ENCODE measurements at regions not wholly inside any gene's neighbourhood (a gene's known extent, or its start where the extent isn't known, plus 50 kb on each side); places are given as distances from the start of the nearest gene placed in this dataset.

DNA sequence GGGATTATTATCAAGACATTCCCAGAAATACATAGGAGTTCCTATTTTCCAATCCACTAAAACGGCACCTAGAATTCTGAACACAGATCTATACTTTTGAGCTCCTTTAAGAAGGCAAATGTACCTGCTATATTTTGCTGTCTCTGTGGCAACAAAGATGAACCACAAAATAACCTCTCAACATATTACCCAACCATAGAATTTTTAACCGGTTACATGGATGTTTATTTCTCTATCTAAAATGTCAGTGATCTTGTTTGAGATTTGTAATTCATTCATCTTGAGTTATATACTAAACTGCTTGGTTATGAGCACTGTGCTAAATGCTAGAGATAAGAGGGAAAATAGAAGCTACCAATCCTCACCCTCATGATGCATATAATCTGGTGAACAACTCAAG is 117.5 kb upstream of the HMGCLL1 start:
- Mint-ChIP-seq H3K9me3 (no peaks in the 10 kb centered on the region), H3K27ac (no peak overlapping the region), H3K27me3 (no peaks in the 10 kb centered on the region), H3K4me3 (no peak overlapping the region), H3K4me1 (no peaks in the 10 kb centered on the region), H3K36me3 (ENCODE audit: low read depth) (no peaks in the 10 kb centered on the region)
- DNase-seq, result no peak
- POLR2A ChIA-PET, result no interaction called here
- CTCF ChIA-PET, result no interaction called here

DNA sequence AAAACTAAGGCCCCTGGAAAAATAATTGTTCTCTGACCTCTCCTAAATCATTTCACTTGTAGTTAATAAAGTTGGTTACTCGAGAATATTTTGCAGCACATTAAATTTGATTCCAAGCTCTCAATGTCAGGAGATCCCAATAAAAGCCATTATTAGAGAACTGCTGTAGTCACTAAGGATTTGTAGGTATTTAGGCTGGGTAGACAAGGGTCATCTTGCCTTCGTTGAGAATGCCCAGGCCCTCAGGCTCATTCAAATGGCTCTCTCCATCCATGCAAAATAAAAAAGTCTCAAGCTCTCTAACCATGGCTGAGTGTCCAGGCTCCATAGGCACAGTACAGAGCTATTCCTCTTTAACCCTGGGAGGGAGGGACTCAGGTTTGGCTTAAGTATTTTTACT is 117.0 kb upstream of the HMGCLL1 start:
- H3K27me3 Mint-ChIP-seq, result no peaks in the 10 kb centered on the region
- no peak overlapping the region for H3K27ac Mint-ChIP-seq
- CTCF ChIA-PET, result no interaction called here
- POLR2A ChIA-PET, result no interaction called here
- H3K4me1 Mint-ChIP-seq, result no peaks in the 10 kb centered on the region
- H3K9me3 Mint-ChIP-seq, result no peaks in the 10 kb centered on the region
- DNase-seq, result no peak
- no peaks in the 10 kb centered on the region for H3K36me3 Mint-ChIP-seq (ENCODE audit: low read depth)
- H3K4me3 Mint-ChIP-seq, result no peak overlapping the region

DNA sequence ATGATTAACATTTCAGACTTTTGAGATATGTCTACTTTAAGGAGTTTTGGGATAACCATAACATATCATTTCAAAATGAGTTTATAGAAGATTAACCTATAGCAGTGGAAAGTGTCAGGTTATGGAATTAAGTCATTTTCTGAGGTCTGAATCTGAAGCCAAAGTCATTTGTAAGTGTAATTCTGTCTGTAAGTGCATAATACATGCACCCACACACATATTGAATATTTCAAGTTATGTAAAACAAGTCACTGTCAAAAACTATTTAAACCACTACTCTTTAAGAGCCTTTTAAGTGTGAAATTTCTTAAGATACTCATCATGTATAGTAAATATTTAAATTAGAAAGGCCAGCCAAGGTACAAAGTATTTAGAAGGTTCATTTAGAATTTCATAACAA is 115.8 kb upstream of the HMGCLL1 start:
- Mint-ChIP-seq H3K27me3 (no peaks in the 10 kb centered on the region), H3K36me3 (ENCODE audit: low read depth) (no peaks in the 10 kb centered on the region), H3K4me1 (no peaks in the 10 kb centered on the region), H3K4me3 (no peak overlapping the region), H3K27ac (no peak overlapping the region), H3K9me3 (no peaks in the 10 kb centered on the region)
- DNase-seq, result no peak
- ChIA-PET POLR2A (interaction anchor here (0.8 kb wide), 1 partner anchor 11 kb away, joined by 3 read pairs; no protein-coding TSS in a partner anchor), CTCF (no interaction called here)

DNA sequence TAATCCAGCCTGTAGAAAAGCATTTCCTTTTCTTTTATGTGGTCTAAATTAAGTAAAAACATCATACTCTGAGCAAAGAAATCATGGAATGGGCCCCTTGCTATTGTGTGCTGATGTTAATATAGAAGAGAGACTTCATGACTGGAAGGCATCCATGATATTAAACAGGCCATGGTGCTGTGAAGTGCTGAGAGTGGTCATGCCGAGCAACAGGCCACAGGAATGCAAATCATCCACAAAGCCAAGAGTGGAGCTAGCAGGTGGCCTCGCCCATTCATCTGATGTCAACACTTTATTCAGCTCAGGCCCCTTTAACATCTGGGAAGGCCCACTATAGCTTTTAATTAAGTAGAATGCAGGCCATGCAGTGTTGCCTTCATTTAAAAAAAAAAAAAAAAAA is 115.2 kb upstream of the HMGCLL1 start:
- H3K4me3 Mint-ChIP-seq, result no peak overlapping the region
- CTCF ChIA-PET, result interaction anchor here (0.6 kb wide), 1 partner anchor 1199 kb away, joined by 3 read pairs; no protein-coding TSS in a partner anchor
- H3K27me3 Mint-ChIP-seq, result no peaks in the 10 kb centered on the region

DNA sequence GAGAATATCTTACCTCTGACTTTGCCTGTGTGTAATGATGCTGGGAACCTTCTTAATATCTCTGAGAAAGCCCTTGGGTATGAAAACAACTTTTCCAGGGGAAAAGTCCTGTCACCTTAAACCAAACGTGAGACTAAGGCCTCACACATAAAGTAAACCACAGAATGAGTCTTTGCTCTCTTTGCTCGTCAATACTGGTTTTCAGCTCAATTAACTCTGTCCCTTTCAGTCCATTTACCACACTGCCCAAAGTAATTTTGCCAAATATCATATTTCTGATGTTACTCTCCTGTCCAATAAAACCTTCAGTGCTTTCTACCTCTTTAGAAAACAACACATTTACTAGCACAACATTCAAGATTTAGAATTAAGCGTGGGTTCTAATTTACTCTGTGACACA is 100.5 kb upstream of the HMGCLL1 start:
- H3K4me3 Mint-ChIP-seq, result no peak overlapping the region
- no peak for DNase-seq
- H3K27me3 Mint-ChIP-seq, result no peaks in the 10 kb centered on the region
- ChIA-PET POLR2A (no interaction called here), CTCF (no interaction called here)
- no peaks in the 10 kb centered on the region for H3K36me3 Mint-ChIP-seq (ENCODE audit: low read depth)
- H3K27ac Mint-ChIP-seq, result no peak overlapping the region
- H3K9me3 Mint-ChIP-seq, result no peaks in the 10 kb centered on the region
- H3K4me1 Mint-ChIP-seq, result no peaks in the 10 kb centered on the region

More for the DNA sequence above, 115.2 kb upstream of the HMGCLL1 start:
- Mint-ChIP-seq H3K36me3 (ENCODE audit: low read depth) (no peaks in the 10 kb centered on the region), H3K9me3 (no peaks in the 10 kb centered on the region), H3K4me1 (no peaks in the 10 kb centered on the region), H3K27ac (no peak overlapping the region)
- no peak for DNase-seq
- POLR2A ChIA-PET, result interaction anchor here (0.8 kb wide), 1 partner anchor 11 kb away, joined by 3 read pairs; no protein-coding TSS in a partner anchor

DNA sequence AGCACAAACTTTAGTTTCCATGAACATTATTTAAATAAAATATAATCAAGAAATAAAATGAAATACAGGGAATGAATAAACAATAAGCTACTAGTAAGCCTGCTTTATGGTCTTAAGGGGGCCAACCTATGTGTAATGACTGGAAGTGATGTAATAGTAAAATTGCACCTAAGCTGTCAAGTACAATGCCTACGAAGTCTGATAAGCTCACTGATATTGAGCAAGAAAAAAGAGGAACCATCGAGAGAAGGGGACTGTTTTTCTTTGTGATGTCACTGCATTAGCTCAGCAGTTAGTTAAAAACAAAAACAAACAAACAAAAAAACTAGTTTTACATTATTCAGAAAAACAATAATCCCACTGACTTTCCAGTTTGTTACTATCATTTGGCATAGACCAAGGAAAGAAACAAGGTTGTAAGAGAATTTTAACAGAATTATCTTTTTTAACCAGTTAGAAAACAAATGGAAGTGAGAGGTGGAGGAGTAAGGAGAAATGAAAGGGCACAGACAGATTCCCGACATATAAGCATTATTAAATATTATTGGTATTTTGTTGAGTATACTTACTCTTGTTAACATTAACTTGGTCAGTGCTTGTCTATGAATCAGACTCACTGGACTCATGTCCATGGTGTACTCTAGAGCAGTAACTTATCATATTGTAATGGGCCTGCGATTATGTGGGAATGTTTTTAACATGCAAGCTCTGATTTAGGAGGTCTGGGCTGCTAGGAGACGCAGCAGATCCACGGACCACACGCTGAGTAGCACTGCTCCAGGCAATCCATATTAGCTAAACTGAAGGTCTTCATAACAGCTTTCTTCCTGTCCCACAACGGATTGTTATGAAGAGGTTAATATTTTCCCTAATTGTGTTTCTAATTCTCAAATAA is 99.6 kb upstream of the HMGCLL1 start:
- no peaks in the 10 kb centered on the region for H3K9me3 Mint-ChIP-seq
- CTCF ChIA-PET, result no interaction called here
- DNase-seq, result no peak
- H3K4me1 Mint-ChIP-seq, result no peaks in the 10 kb centered on the region
- no peak overlapping the region for H3K4me3 Mint-ChIP-seq
- H3K27ac Mint-ChIP-seq, result no peak overlapping the region
- H3K27me3 Mint-ChIP-seq, result no peaks in the 10 kb centered on the region
- H3K36me3 Mint-ChIP-seq (ENCODE audit: low read depth), result no peaks in the 10 kb centered on the region
- POLR2A ChIA-PET, result no interaction called here

DNA sequence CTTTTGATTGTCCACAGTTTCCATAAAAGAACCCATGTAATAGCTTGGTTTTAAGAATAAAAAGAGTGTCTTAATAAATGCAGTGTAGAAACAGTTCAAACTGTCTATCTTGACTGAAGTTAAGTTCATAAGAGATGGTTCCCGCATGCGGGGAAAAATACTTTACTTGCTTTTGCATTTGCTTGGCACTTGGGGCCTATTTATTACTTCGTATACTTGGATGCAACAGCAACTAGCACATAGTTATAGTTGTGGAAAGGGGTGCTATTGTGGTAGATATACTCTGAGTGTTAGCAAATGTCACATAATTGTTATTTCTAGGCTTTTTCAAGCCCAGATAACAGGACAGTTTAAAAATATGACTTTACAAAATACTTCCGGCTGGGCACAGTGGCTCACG is 97.7 kb upstream of the HMGCLL1 start:
- DNase-seq, result no peak
- Mint-ChIP-seq H3K36me3 (ENCODE audit: low read depth) (no peaks in the 10 kb centered on the region), H3K9me3 (no peaks in the 10 kb centered on the region), H3K27ac (no peak overlapping the region), H3K27me3 (no peaks in the 10 kb centered on the region), H3K4me3 (no peak overlapping the region), H3K4me1 (no peaks in the 10 kb centered on the region)
- ChIA-PET POLR2A (no interaction called here), CTCF (no interaction called here)

DNA sequence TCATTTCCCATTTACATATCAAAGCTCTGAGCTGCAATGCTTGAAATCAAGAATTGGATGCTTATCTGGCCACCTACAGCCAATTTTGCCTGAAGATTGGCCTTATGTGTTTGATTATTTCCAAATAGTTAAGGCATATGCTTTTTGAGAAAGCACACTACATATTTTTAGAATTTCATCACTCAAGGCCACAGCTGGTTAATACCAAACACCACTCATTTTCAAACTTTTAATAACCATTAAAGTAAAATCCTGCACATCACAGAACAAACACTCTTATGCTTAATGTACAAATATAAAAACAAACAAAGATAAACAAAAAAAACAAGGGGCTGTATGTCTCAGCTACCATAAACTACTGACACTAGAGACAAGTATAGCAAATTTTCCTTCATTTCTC is 96.9 kb upstream of the HMGCLL1 start:
- Mint-ChIP-seq H3K27me3 (no peaks in the 10 kb centered on the region), H3K27ac (no peak overlapping the region), H3K4me3 (no peak overlapping the region), H3K36me3 (ENCODE audit: low read depth) (no peaks in the 10 kb centered on the region), H3K9me3 (no peaks in the 10 kb centered on the region), H3K4me1 (no peaks in the 10 kb centered on the region)
- DNase-seq, result no peak
- CTCF ChIA-PET, result no interaction called here
- POLR2A ChIA-PET, result no interaction called here

DNA sequence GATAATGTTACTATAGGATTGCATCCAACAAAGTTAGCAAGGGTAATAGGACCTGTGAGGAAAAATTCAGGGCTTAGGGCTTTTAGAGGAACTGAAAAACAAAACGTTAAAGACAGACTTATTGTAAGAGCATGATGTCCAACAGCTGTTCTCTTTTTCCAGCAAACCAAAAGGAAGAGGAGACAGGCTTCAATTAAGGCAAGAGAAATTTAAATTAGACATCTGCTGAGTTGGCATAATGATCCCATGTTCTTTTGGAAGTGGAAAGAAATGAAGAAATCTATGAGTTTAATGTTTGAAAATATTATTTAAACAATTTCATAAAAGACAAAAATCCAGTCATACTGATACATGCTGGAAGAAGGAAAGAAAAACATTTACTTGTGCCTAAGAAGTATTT is 95.7 kb upstream of the HMGCLL1 start:
- no peak for DNase-seq
- ChIA-PET CTCF (no interaction called here), POLR2A (no interaction called here)
- H3K27ac Mint-ChIP-seq, result no peak overlapping the region
- no peaks in the 10 kb centered on the region for H3K36me3 Mint-ChIP-seq (ENCODE audit: low read depth)
- no peaks in the 10 kb centered on the region for H3K27me3 Mint-ChIP-seq
- no peak overlapping the region for H3K4me3 Mint-ChIP-seq
- no peaks in the 10 kb centered on the region for H3K4me1 Mint-ChIP-seq
- no peaks in the 10 kb centered on the region for H3K9me3 Mint-ChIP-seq

DNA sequence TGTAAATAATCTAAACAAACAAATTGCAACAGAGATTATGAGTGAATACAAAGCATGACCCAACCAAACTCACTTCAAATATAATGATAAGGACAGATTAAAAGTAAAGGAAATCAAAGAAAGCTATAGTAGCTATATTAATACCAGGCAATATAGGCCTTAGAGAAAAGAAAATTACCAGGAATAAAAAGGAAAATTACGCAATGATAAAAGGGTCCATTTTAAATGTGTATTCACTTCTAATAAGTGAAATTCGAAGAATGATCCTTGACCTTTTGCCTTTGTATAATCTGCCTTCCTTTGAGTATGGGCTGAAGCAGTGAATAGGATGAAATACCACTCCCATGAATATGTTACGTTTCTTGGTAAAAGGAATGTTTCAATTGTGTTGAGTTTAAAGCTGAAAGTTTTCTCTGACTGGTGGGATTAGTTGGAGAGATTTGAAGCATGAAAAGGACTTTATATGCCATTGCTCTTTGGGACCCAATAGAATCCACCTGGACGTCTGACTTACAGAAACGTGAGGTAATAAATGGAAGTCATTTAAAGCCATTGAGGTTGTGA is 91.9 kb upstream of the HMGCLL1 start:
- Mint-ChIP-seq H3K27ac (no peak overlapping the region), H3K4me1 (no peaks in the 10 kb centered on the region), H3K27me3 (no peaks in the 10 kb centered on the region), H3K9me3 (no peaks in the 10 kb centered on the region), H3K4me3 (no peak overlapping the region), H3K36me3 (ENCODE audit: low read depth) (no peaks in the 10 kb centered on the region)
- ChIA-PET POLR2A (no interaction called here), CTCF (no interaction called here)
- DNase-seq, result no peak

DNA sequence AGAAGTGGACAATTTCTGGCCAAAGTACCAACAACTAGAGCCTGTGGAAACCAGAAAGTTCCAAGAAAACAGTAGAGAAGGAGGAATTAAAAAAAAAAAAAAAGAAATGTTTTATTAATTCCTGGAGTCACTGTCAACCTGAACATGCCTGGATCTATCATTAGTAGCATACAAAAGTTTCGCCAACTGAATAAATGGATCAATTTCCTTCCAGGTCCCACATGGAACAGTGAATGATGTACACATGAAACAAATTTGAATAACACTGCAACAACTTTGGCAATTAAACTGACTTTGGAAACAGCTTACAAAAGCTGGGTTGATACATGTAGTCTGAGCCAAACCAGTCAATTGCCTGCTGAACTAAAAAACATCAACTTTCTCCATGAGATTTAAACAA is 90.0 kb upstream of the HMGCLL1 start:
- Mint-ChIP-seq H3K27me3 (no peaks in the 10 kb centered on the region), H3K36me3 (ENCODE audit: low read depth) (no peaks in the 10 kb centered on the region), H3K9me3 (peaks cover 3% of the 10 kb centered on the region), H3K27ac (no peak overlapping the region), H3K4me3 (no peak overlapping the region), H3K4me1 (no peaks in the 10 kb centered on the region)
- CTCF ChIA-PET, result no interaction called here
- POLR2A ChIA-PET, result no interaction called here
- no peak for DNase-seq

DNA sequence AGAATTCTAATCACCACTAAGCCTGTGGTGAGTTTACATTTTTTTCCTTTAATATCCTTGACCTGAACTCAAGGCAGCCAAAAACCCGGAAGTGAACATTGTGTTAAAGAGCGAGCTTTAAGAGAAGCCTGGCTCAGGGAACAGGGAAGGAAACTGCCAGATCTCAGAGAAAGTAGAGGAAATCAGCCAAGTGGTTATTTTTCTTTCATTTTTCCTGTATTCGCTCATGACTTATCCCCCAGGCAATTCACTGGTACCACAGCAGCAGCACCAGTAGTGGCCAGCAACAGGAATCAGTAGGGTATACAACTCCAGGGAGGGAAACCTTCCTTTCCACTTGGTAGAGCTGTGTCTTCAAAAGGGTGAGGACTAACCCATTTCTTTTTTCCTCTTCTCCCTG is 89.6 kb upstream of the HMGCLL1 start:
- ChIA-PET CTCF (no interaction called here), POLR2A (no interaction called here)
- no peaks in the 10 kb centered on the region for H3K27me3 Mint-ChIP-seq
- H3K27ac Mint-ChIP-seq, result no peak overlapping the region
- peaks cover 3% of the 10 kb centered on the region for H3K9me3 Mint-ChIP-seq
- H3K4me3 Mint-ChIP-seq, result no peak overlapping the region
- no peaks in the 10 kb centered on the region for H3K4me1 Mint-ChIP-seq
- no peak for DNase-seq
- H3K36me3 Mint-ChIP-seq (ENCODE audit: low read depth), result no peaks in the 10 kb centered on the region

DNA sequence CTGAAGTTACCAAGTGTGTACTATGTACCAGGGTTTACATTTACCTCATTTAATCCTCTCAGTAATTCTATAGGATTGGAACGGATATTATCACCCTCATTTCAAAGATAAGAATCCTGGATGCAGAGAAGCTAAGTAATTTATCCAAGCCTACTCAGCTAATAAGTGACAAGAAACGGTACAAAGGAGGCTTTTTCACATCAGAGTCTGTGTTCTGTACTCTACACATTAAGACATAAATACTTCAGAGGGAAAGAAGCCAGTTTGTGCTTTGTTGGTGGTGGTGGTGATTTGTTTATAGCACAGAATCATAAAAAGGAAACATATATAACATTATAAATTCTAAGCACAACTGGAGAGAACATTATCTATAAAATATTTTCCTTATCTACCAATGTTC is 88.3 kb upstream of the HMGCLL1 start:
- Mint-ChIP-seq H3K4me1 (no peaks in the 10 kb centered on the region), H3K9me3 (peaks cover 5% of the 10 kb centered on the region), H3K27ac (no peak overlapping the region), H3K36me3 (ENCODE audit: low read depth) (no peaks in the 10 kb centered on the region), H3K4me3 (no peak overlapping the region), H3K27me3 (no peaks in the 10 kb centered on the region)
- POLR2A ChIA-PET, result no interaction called here
- no peak for DNase-seq
- CTCF ChIA-PET, result no interaction called here

DNA sequence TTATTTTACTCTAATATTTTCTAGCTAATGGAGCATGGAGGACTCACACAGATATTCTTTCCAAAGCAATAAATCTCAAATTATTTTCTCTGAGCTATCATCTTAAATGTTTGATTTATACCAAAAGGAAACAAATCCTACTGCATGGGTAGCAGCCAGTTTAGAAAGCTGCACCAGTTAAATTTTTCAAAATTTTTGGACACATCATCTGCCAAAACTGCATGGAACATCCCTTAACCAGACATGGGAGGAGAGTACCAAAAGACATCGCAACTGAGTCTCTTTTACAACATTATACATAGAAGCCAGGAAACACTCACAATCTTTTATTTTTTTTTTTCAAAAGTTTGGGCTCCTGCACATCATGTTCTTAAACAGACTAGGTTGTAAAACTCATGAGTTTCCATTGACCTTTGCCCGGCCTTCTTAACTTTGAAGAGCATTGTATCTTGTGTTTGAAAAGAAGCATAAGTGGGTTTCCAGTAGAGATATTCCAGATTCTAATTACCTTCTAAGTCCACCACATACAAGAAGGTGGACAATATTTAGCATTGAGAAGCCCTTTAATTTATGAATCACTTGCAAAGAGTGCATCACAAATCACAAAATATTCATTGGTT is 87.7 kb upstream of the HMGCLL1 start:
- Mint-ChIP-seq H3K27me3 (no peaks in the 10 kb centered on the region), H3K4me1 (no peaks in the 10 kb centered on the region), H3K36me3 (ENCODE audit: low read depth) (no peaks in the 10 kb centered on the region), H3K4me3 (no peak overlapping the region), H3K9me3 (peaks cover 5% of the 10 kb centered on the region), H3K27ac (no peak overlapping the region)
- no peak for DNase-seq
- CTCF ChIA-PET, result no interaction called here
- POLR2A ChIA-PET, result no interaction called here

Data from activated CD4-positive, alpha-beta T cell treated with anti-CD3 and anti-CD28 coated beads, Interleukin-2, amount 10 ng/mL, durations not matched to agents 7 days and 5 days (primary cell).